COLO668 (cell line): ENCODE measurements at regions not wholly inside any gene's neighbourhood (a gene's known extent, or its start where the extent isn't known, plus 50 kb on each side); places are given as distances from the start of the nearest gene placed in this dataset.
"Not testable (repeated sequence)": the region's sequence is repeated elsewhere in the genome, so short reads cannot be mapped to it uniquely, and the experiment has no call there.

Experiments
- DNase-seq: peaks from one replicate; lab custom pipeline; 2025; ENCODE audit not compliant: unreplicated experiment; lab: John Stamatoyannopoulos, UW

- no peak for DNase-seq
Measured at GRCh38 chr2:133624551-133624950, 56.3 kb upstream of the NCKAP5 start.

DNA sequence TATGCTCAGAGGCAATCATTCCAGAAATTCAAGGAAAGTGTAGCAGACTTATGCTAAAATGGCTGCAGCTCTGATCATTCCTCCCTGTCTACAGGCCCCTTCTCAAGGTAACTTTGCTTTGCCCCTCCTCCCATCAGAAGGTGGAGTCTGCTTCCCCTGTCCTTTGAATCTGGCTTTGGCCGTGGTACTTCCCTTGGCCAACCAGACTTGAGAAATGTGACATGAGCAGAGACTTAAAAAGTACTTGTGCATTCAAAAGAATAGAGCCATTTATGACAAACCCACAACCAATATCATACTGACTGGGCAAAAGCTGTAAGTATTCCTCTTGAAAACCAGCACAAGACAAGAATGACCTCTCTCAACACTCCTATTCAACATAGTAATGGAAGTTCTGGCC, 59.5 kb upstream of the NCKAP5 start:
- DNase-seq = no peak

GRCh38 chr2:133633309-133633708, 65.0 kb upstream of the NCKAP5 start:
- DNase-seq = no peak

GRCh38 chr2:133633881-133634409, 65.7 kb upstream of the NCKAP5 start:
- no peak for DNase-seq

DNA sequence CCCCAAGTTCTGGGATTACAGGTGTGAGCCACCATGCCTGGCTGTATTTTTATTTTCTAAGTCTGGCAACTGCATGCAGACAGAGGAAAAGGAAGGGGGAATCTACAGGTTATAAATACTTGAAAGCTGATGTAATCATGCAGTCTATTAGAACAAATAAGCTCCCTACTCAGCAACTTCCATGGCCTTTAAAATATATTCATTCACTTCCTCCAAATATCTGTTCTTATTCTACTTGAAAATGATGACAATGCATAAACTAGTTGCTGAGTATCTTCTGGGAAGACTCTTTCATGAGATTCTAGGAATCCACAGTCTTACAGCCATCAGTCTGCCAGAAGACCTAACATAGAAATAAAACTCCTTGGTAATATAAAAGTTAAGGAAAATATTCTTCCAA, 66.9 kb upstream of the NCKAP5 start:
- no peak for DNase-seq

DNA sequence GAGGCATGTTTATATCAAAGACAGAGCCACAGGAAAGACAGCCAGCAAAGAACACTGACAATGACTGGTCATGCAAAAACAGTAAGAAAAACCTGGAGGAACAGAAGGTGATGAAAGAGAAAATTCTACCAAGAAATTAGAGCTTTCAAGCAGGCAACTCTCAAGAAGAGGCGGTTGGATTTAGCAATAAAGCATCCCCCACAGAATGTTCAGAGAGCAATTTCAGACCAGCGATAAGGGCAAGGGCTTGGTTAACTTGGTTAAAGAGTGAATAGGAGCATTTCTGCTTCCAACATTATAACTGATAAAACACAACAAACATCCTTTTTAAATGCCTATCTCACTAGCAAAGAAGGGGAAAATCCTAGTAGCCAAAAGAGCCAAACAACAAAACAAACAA, 68.0 kb upstream of the NCKAP5 start:
- DNase-seq = no peak

- no peak for DNase-seq
Measured at GRCh38 chr2:133640103-133640502, 71.8 kb upstream of the NCKAP5 start.

DNA sequence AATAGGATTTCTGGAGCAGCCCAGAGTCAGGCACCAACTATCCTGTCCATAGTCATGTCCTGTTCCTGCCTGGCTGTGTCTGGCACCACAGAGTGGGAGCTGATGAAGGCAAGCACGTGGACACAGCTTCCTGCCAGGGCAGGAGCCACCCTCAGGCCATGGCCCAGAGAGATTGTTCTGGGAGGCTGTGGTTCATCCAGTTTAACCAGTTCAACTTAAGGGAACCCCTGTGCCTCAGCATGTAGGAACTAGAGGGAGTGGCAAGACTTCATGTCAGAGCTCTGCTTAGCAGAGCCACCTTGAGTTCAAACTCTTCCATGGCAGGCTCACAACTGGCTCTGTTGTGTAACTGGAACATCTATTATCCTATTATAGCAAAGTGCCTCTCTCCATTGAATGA, 73.2 kb upstream of the NCKAP5 start:
- peak; percentile 23 for DNase-seq

GRCh38 chr2:133641942-133642725, 73.9 kb upstream of the NCKAP5 start:
- no peak for DNase-seq

- no peak for DNase-seq
Measured at GRCh38 chr2:133642791-133643191, 74.5 kb upstream of the NCKAP5 start.

GRCh38 chr2:133643863-133644262, 75.6 kb upstream of the NCKAP5 start:
- no peak for DNase-seq

DNA sequence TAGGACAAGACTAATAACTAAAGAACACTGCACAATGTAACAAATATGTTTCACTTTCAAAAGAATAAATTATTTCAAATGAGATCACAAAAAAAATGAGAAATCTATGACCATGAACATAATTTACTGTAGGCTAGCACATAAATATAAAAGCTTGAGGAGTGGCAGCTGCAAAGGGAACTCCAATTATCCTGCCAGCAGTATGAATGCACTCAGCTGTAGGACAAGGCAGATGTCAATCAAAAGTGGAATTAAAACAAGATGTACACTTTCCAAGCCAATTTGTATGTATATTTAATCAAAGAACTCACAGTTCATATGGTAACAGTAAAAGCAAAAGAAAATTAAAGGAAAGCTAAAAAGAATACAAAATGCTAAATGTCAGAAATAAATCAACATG, 76.6 kb upstream of the NCKAP5 start:
- DNase-seq = no peak

- DNase-seq = not testable (repeated sequence)
Measured at GRCh38 chr2:133647386-133647785, 79.1 kb upstream of the NCKAP5 start.

- no peak for DNase-seq
Measured at GRCh38 chr2:133651861-133652260, 83.6 kb upstream of the NCKAP5 start.

DNA sequence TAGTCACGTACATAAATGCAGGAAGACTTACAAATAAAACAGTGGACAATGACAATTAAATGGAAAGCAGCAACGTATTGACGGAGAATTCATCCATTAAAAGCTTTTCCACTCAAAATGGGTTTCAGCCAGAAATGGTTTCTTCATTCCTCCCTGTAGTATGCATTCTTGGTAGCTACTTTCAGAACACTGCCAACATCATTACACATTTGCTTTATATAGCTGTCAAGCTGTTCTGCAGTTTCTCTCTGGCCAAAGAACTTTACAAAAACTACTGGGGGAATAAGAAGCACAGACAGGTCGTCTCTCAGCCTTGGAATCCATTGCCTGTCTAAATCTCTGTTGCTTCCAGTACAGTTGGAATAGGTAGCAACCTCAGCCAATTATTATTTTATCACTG, 84.1 kb upstream of the NCKAP5 start:
- no peak for DNase-seq

- no peak for DNase-seq
Measured at GRCh38 chr2:133653056-133653455, 84.8 kb upstream of the NCKAP5 start.

DNA sequence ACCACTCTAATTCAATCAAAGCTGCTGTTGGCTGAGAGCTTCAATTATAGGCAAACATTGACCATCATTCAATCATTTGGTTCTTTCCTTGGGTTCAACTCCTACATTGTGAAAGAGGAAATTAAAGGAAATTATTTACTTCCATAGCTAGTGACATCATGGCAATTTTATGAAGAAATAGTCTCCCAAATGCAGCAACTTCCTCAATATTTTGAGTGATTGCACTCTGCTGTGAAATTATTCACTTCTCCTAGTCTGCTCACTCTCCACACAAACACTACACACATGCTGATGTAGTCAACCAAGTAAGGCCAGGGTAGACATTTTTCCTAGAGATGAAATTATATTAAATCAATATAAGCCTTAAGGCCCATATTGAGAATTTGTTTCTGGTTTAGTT, 86.7 kb upstream of the NCKAP5 start:
- DNase-seq = no peak

- no peak for DNase-seq
Measured at GRCh38 chr2:133655610-133656009, 87.3 kb upstream of the NCKAP5 start.

GRCh38 chr2:133657591-133657990, 89.3 kb upstream of the NCKAP5 start:
- DNase-seq = no peak

DNA sequence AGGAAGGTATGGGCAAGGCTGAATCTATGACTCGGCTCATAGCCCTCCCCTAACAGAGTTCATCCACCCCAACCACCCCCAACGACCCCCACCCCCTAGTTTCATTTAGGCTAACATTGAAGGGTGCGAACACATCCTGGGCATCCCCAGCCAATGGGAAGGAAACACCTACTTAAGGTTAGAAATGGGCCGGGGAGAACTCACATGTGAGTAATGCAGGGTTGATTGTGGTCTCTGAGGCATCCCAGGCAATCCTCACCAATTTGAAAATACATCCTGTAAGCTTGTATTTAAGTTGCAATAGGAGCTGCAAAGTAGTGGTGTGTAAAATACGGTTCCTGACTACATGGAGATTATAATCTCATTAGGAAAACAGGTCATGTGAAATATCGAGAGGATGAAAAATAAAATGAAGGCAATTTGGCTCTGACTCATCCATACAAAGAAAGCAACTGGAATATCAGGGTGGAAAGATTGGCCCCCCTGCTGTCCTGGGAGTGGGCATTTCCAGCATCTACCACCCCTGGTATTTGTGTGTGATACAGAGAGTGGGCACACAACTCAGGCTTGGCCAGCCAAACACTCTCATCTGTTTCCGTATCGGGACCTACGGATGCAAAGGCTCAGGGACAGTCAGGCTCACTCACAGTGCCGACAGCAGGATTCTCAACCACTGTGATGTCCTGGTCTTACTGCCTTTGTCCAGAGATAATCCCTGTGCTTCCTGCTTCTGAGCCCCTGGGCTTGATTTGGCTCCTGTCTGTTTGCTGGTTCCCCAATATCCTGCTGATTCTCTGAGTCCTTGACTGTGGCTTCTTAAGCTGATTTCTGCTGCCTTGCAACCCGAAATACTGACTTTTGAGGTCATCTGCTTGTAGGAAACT, 90.0 kb upstream of the NCKAP5 start:
- DNase-seq = no peak

DNA sequence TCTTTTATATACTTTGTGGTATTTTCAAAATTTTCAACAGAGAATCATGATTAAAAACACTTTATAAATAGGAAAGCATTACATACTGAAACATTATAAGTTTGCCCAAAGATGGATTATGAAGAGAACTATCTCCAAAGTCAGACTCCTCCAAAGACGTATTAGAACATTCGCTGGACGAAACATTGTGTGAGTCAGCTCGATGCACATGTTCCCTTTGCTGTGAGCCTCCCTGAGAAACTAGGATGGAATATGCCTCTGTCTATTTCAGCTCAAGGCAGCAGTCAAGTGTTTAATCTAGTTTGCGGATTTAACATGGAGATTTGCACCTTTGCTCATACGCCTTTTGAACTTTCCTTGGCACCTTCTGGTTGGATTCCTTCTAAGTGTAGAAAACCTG, 92.2 kb upstream of the NCKAP5 start:
- DNase-seq = no peak

- no peak for DNase-seq
Measured at GRCh38 chr2:133661392-133661791, 93.1 kb upstream of the NCKAP5 start.
